ENCODE measurements at regions not wholly inside any gene's neighbourhood (a gene's known extent, or its start where the extent isn't known, plus 50 kb on each side); places are given as distances from the start of the nearest gene placed in this dataset.
A peak's percentile ranks its signal among the peaks of the same experiment; 100 is the strongest.

DNA sequence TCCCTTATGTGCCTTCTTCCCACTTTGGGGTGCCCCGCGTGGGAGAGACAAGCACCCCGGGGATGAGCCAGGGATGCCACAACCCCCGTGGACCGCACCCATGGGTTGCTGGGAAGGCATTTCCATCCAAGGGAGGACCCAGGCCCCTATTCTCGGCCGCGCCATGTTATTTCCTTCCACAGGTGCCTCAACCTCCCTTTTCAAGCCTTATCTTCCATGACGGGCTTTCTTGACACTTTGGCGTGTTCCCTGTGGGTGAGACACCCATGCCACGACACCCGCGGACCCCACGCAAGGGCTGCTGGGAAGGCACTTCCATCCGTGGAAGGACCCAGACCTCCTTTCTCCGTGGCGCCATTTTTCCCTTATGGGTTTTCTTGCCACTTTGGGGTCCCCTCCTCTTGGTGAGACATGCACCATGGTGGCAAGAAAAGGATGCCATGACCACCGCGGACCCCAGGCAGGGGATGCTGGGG, 269.2 kb downstream of the ALG10 start (continued):
- TF ChIP-seq TSHZ1 (tag by site-specific recombination; IDR thresholded peaks at IDR 0.05; ENCODE audit: borderline replicate concordance) (no peak), ZNF707 (tag by site-specific recombination; IDR thresholded peaks at IDR 0.05) (no peak), TRIM28 (IDR thresholded peaks at IDR 0.05; ENCODE audit: borderline replicate concordance, low read length) (no peak)

GRCh38 chr12:34292736-34293625, 270.7 kb downstream of the ALG10 start:
- Histone ChIP-seq H3K4me1 (ENCODE audit: control insufficient read depth, insufficient read depth, low read length) (no peaks in the 10 kb centered on the region), H3K4me3 (ENCODE audit: low read depth, low read length) (no peak overlapping the region), H3K9me3 (ENCODE audit: control insufficient read depth, insufficient read depth, low read depth, low read length) (no peaks in the 10 kb centered on the region), H3K27ac (ENCODE audit: extremely low read depth, low read depth, low read length) (no peak overlapping the region), H3K36me3 (ENCODE audit: control insufficient read depth in 2 of 2, insufficient read depth in 1 of 2, low read length in 2 of 2) (no peaks in the 10 kb centered on the region)
- CTCF ChIA-PET: no interaction called here
- no peak for TF ChIP-seq PRDM1 (tag by site-specific recombination; IDR thresholded peaks at IDR 0.05)
- TF ChIP-seq ZNF621 (tag by site-specific recombination; IDR thresholded peaks at IDR 0.05): no peak
- 0 out of 2 replicates have a peak, but pooled peaks have one; percentile 8 for TF ChIP-seq SCRT1 (tag by site-specific recombination; IDR thresholded peaks at IDR 0.05; ENCODE audit: borderline replicate concordance)
- no peak for TF ChIP-seq ZIC2 (tag by site-specific recombination; IDR thresholded peaks at IDR 0.05)
- TF ChIP-seq ZBTB10 (tag by site-specific recombination; IDR thresholded peaks at IDR 0.05): no peak
- TF ChIP-seq ZBTB6 (tag by site-specific recombination; IDR thresholded peaks at IDR 0.05): no peak
- no peak for TF ChIP-seq MYNN (tag by site-specific recombination; IDR thresholded peaks at IDR 0.05; ENCODE audit: borderline replicate concordance)
- peak; percentile 41; the same call in 1 of the 2 replicates for TF ChIP-seq SCRT2 (tag by site-specific recombination; IDR thresholded peaks at IDR 0.05)
- POLR2A ChIA-PET: no interaction called here

- Histone ChIP-seq H3K4me3 (ENCODE audit: low read depth, low read length) (no peak overlapping the region), H3K9me3 (ENCODE audit: control insufficient read depth, insufficient read depth, low read depth, low read length) (no peaks in the 10 kb centered on the region), H3K4me1 (ENCODE audit: control insufficient read depth, insufficient read depth, low read length) (no peaks in the 10 kb centered on the region), H3K27ac (ENCODE audit: extremely low read depth, low read depth, low read length) (no peak overlapping the region), H3K36me3 (ENCODE audit: control insufficient read depth in 2 of 2, insufficient read depth in 1 of 2, low read length in 2 of 2) (no peaks in the 10 kb centered on the region)
- CTCF ChIA-PET: no interaction called here
- POLR2A ChIA-PET: no interaction called here
- no peak for TF ChIP-seq ZNF223 (tag by site-specific recombination; IDR thresholded peaks at IDR 0.05)
- TF ChIP-seq ZNF433 (tag by site-specific recombination; IDR thresholded peaks at IDR 0.05; ENCODE audit: low read depth): no peak
- TF ChIP-seq ZNF768 (tag by site-specific recombination; IDR thresholded peaks at IDR 0.05): no peak
- TF ChIP-seq BCL6B (tag by site-specific recombination; IDR thresholded peaks at IDR 0.05): no peak
- TF ChIP-seq ZNF155 (tag by site-specific recombination; IDR thresholded peaks at IDR 0.05): no peak
- TF ChIP-seq ZSCAN30 (tag by site-specific recombination; IDR thresholded peaks at IDR 0.05): no peak
- no peak for TF ChIP-seq ZNF610 (tag by site-specific recombination; IDR thresholded peaks at IDR 0.05; ENCODE audit: borderline replicate concordance)
- no peak for TF ChIP-seq ZEB2 (tag by site-specific recombination; IDR thresholded peaks at IDR 0.05)
- TF ChIP-seq MZF1 (tag by site-specific recombination; IDR thresholded peaks at IDR 0.05; ENCODE audit: borderline replicate concordance): no peak
- no peak for TF ChIP-seq ZNF560 (tag by site-specific recombination; IDR thresholded peaks at IDR 0.05; ENCODE audit: borderline replicate concordance)
- TF ChIP-seq ZFP37 (tag by site-specific recombination; IDR thresholded peaks at IDR 0.05): no peak
- no peak for TF ChIP-seq ZNF629 (tag by site-specific recombination; IDR thresholded peaks at IDR 0.05)
- TF ChIP-seq ZNF169 (tag by site-specific recombination; IDR thresholded peaks at IDR 0.05): no peak
- TF ChIP-seq ZNF302 (tag by site-specific recombination; IDR thresholded peaks at IDR 0.05; ENCODE audit: low read depth): no peak
These were observed 271.8 kb downstream of the ALG10 start for GRCh38 chr12:34294137-34294536.
